Psoas muscle (tissue), 7 donors: ENCODE measurements at regions not wholly inside any gene's neighbourhood (a gene's known extent, or its start where the extent isn't known, plus 50 kb on each side); places are given as distances from the start of the nearest gene placed in this dataset.
"Not testable (repeated sequence)": the region's sequence is repeated elsewhere in the genome, so short reads cannot be mapped to it uniquely, and the experiment has no call there.

ENCODE experiments used
- ATAC-seq, 4 donors: fragments of 200-7000 bp; cut with Tn5 transposase; one replicate each; pipeline ENCODE4 v1.9.1; 2020; ENCODE audit warnings: moderate library complexity in 3 of 4, mild to moderate bottlenecking in 2 of 4
- DNase-seq, 2 donors: peaks; one replicate each; pipeline ENCODE4 v3.0.0-alpha.2; 2020
- H3K27ac ChIP-seq: fragments of 200-600 bp; one replicate; pipeline ENCODE4 v1.8.0; 2022
- H3K27me3 ChIP-seq, 3 donors: fragments of 200-600 bp in 1 of 3; one replicate each; pipeline versions ENCODE4 v1.6.1 to v1.8.0; 2013 to 2022; ENCODE audit warnings: low read length in 2 of 3, mild to moderate bottlenecking in 2 of 3, moderate library complexity in 1 of 3; ENCODE audit not compliant: insufficient read depth in 3 of 3
- H3K36me3 ChIP-seq, 2 donors: fragments of 200-600 bp in 1 of 2; one replicate each; pipeline versions ENCODE4 v1.6.1 to v1.8.0; 2013 to 2022; ENCODE audit warnings: low read depth in 1 of 2, mild to moderate bottlenecking in 1 of 2, moderate library complexity in 1 of 2; ENCODE audit not compliant: insufficient read depth in 1 of 2
- H3K4me1 ChIP-seq: fragments of 200-600 bp; one replicate; pipeline ENCODE4 v1.8.0; 2022
- H3K4me3 ChIP-seq: fragments of 200-600 bp; one replicate; pipeline ENCODE4 v1.8.0; 2022; ENCODE audit warnings: mild to moderate bottlenecking
- H3K9me3 ChIP-seq: fragments of 200-600 bp; one replicate; pipeline ENCODE4 v1.8.0; 2022
- CTCF ChIP-seq: fragments of 200-600 bp; IDR thresholded peaks from one replicate; pipeline ENCODE4 v1.8.0; 2022; ENCODE audit warnings: antibody characterized with exemption
- WGBS, 3 donors: extraction: QIAGEN DNeasy Blood & Tissue Kit; methylation state at CpG; one replicate each; pipeline versions ENCODE4 v1.1.6 to v1.1.7; 2013; 5-methylcytosine and 5-hydroxymethylcytosine counted together
- intact Hi-C, 2 donors: fragments of 100-400 bp; cut with DNase I; formaldehyde crosslinking; loops; one replicate each; pipeline versions ENCODE4 v1.11.0 to v1.14.2; 2022
- donor health status: healthy with polysubstance abuse.
- donor health status: DM: no; HTN: no; CAD: no; lungs with moderate emphysema.
- donor health status: Bipolar disorder and iron deficiency.
- donor health status: healthy.
- donor health status: DM: yes; HTN: yes; CAD: no.
- donor health status: DM: no; HTN: no; CAD: no.
- donor health status: DM: yes; HTN: yes; CAD: no.

- 44 to 59% (median 57%) methylated on average over 10 of the region's 10 CpGs for WGBS, 3 donors
- DNase-seq = no peak
- peaks cover 0 to 2% (median 0%) of the 10 kb centered on the region in 3 donors for H3K27me3 ChIP-seq
- H3K36me3 ChIP-seq = no peaks in the 10 kb centered on the region
- no peak overlapping the region for H3K4me3 ChIP-seq
- intact Hi-C loops = no loop called here
- TF ChIP-seq CTCF = no peak
- no peaks in the 10 kb centered on the region for H3K9me3 ChIP-seq
- H3K27ac ChIP-seq = no peak overlapping the region
- H3K4me1 ChIP-seq = no peaks in the 10 kb centered on the region
- ATAC-seq = no peak
These were observed 280.0 kb downstream of the SOX4 start for GRCh38 chr6:21873562-21873961.

GRCh38 chr6:21874372-21874771, 280.8 kb downstream of the SOX4 start:
- DNase-seq (no peak), ATAC-seq (no peak)
- no peaks in the 10 kb centered on the region for H3K36me3 ChIP-seq
- no peak overlapping the region for H3K27ac ChIP-seq
- 98 to 99% (median 98%) methylated on average over 5 of the region's 5 CpGs for WGBS, 3 donors
- no peak for TF ChIP-seq CTCF
- H3K4me1 ChIP-seq = no peaks in the 10 kb centered on the region
- H3K27me3 ChIP-seq = peaks cover 0 to 2% (median 0%) of the 10 kb centered on the region in 3 donors
- no peaks in the 10 kb centered on the region for H3K9me3 ChIP-seq
- H3K4me3 ChIP-seq = no peak overlapping the region
- intact Hi-C loops = no loop called here

GRCh38 chr6:21877037-21877436, 283.5 kb downstream of the SOX4 start:
- H3K4me1 ChIP-seq, H3K27ac ChIP-seq, H3K36me3 ChIP-seq, H3K27me3 ChIP-seq, DNase-seq, ATAC-seq, H3K9me3 ChIP-seq, intact Hi-C loops, H3K4me3 ChIP-seq: not testable (repeated sequence)
- WGBS, 3 donors = 91 to 96% (median 93%) methylated on average over 4 of the region's 4 CpGs

GRCh38 chr6:21880249-21880648, 286.7 kb downstream of the SOX4 start:
- H3K27me3 ChIP-seq = not testable (repeated sequence)

GRCh38 chr6:21881969-21882465, 288.5 kb downstream of the SOX4 start:
- TF ChIP-seq CTCF = no peak
- DNase-seq (no peak), ATAC-seq (no peak)
- Histone ChIP-seq H3K36me3 (no peaks in the 10 kb centered on the region), H3K4me3 (no peak overlapping the region), H3K27me3 (no peaks in the 10 kb centered on the region), H3K9me3 (no peaks in the 10 kb centered on the region), H3K27ac (no peak overlapping the region), H3K4me1 (peaks cover 6% of the 10 kb centered on the region)
- intact Hi-C loops = no loop called here
- WGBS, 3 donors = 87 to 96% (median 91%) methylated on average over 1 of the region's 1 CpG

More at GRCh38 chr6:21880249-21880648, 286.7 kb downstream of the SOX4 start:
- H3K27ac ChIP-seq, H3K4me3 ChIP-seq, intact Hi-C loops, DNase-seq, H3K36me3 ChIP-seq, ATAC-seq, H3K4me1 ChIP-seq, H3K9me3 ChIP-seq: not testable (repeated sequence)
- 90 to 92% (median 92%) methylated on average over 2 of the region's 2 CpGs for WGBS, 3 donors
